Tibial nerve (tissue), 4 donors: ENCODE measurements at regions not wholly inside any gene's neighbourhood (a gene's known extent, or its start where the extent isn't known, plus 50 kb on each side); places are given as distances from the start of the nearest gene placed in this dataset.

Source experiments
- DNase-seq, 2 donors: peaks; one replicate each; pipeline ENCODE4 v3.0.0-alpha.2; 2019; ENCODE audit warnings: low spot score in 2 of 2
- H3K27ac ChIP-seq, 4 donors: fragments of 200-600 bp; sonication (generic) in 3 of 4; one replicate each; pipeline ENCODE4 v1.5.1; 2017 to 2019; ENCODE audit warnings: mild to moderate bottlenecking in 1 of 4
- H3K27me3 ChIP-seq, 2 donors: fragments of 200-600 bp; sonication (generic) in 1 of 2; one replicate each; pipeline versions ENCODE4 v1.5.1 to v1.6.0; 2017 to 2019
- H3K36me3 ChIP-seq, 3 donors: fragments of 200-600 bp; sonication (generic); one replicate each; pipeline ENCODE4 v1.5.1; 2018 to 2019
- H3K4me1 ChIP-seq, 4 donors: fragments of 200-600 bp; sonication (generic) in 3 of 4; one replicate each; pipeline ENCODE4 v1.5.1; 2017 to 2019
- H3K4me3 ChIP-seq, 4 donors: fragments of 200-600 bp; sonication (generic) in 3 of 4; one replicate each; pipeline ENCODE4 v1.5.1; 2017 to 2019; ENCODE audit warnings: mild to moderate bottlenecking in 1 of 4, moderate library complexity in 1 of 4
- H3K9me3 ChIP-seq, 4 donors: fragments of 200-600 bp; sonication (generic) in 3 of 4; one replicate each; pipeline ENCODE4 v1.5.1; 2017 to 2019
- EP300 ChIP-seq, 2 donors: sonication (generic); formaldehyde crosslinking; IDR thresholded peaks; one replicate each; pipeline ENCODE4 v1.6.1; 2017; ENCODE audit warnings: antibody characterized with exemption in 2 of 2, mild to moderate bottlenecking in 1 of 2
- POLR2A ChIP-seq, 2 donors: fragments of 450-650 bp; IDR thresholded peaks; one replicate each; pipeline ENCODE4 v1.6.1; 2017; ENCODE audit warnings: antibody characterized with exemption in 2 of 2, mild to moderate bottlenecking in 2 of 2, moderate library complexity in 2 of 2
- WGBS, 2 donors: methylation state at CpG; one replicate each; pipeline ENCODE4 v1.1.5; 2018; 5-methylcytosine and 5-hydroxymethylcytosine counted together
- TF ChIP-seq, protein P1 (sequence below), 5 experiments: fragments of 200-600 bp in 3 of 5; fragments of 450-650 bp in 2 of 5; sonication (generic) in 3 of 5; IDR thresholded peaks; one replicate each; pipeline ENCODE4 v1.5.1; 2016 to 2019; ENCODE audit warnings: antibody characterized with exemption in 5 of 5, mild to moderate bottlenecking in 3 of 5, moderate library complexity in 2 of 5

DNA sequence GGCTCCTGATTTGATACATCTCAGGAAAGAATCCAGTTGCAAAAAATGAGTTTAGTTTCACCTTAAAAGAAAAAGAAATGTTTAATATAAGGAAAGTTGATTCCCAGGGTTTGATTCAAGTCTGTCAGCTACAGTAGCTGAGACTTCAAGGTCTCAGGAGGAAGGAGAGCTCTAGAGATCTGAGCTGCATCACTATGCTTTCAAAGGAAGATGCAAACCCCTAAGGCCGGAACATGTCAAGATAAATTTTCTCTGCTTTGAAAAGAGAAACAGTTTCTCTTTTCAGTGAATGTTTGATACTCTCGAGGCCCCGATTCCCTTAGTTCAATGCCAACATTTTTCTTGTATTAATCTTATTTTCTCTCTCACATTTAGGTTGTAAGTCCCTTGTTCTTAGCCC is 128.6 kb downstream of the RGPD3 start:
- H3K27me3 ChIP-seq = no peaks in the 10 kb centered on the region
- 29 to 34% methylated on average over 3 of the region's 3 CpGs for WGBS, 2 donors
- H3K9me3 ChIP-seq = peaks cover 0 to 4% (median 0%) of the 10 kb centered on the region in 4 donors
- H3K27ac ChIP-seq = no peak overlapping the region
- no peak for DNase-seq
- H3K4me1 ChIP-seq = no peaks in the 10 kb centered on the region
- no peak overlapping the region for H3K4me3 ChIP-seq
- no peak for TF ChIP-seq POLR2A (IDR thresholded peaks at IDR 0.05)
- TF ChIP-seq, protein P1, sequence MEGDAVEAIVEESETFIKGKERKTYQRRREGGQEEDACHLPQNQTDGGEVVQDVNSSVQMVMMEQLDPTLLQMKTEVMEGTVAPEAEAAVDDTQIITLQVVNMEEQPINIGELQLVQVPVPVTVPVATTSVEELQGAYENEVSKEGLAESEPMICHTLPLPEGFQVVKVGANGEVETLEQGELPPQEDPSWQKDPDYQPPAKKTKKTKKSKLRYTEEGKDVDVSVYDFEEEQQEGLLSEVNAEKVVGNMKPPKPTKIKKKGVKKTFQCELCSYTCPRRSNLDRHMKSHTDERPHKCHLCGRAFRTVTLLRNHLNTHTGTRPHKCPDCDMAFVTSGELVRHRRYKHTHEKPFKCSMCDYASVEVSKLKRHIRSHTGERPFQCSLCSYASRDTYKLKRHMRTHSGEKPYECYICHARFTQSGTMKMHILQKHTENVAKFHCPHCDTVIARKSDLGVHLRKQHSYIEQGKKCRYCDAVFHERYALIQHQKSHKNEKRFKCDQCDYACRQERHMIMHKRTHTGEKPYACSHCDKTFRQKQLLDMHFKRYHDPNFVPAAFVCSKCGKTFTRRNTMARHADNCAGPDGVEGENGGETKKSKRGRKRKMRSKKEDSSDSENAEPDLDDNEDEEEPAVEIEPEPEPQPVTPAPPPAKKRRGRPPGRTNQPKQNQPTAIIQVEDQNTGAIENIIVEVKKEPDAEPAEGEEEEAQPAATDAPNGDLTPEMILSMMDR (IDR thresholded peaks at IDR 0.05) = no peak
- TF ChIP-seq EP300 (IDR thresholded peaks at IDR 0.05) = no peak
- no peaks in the 10 kb centered on the region for H3K36me3 ChIP-seq

DNA sequence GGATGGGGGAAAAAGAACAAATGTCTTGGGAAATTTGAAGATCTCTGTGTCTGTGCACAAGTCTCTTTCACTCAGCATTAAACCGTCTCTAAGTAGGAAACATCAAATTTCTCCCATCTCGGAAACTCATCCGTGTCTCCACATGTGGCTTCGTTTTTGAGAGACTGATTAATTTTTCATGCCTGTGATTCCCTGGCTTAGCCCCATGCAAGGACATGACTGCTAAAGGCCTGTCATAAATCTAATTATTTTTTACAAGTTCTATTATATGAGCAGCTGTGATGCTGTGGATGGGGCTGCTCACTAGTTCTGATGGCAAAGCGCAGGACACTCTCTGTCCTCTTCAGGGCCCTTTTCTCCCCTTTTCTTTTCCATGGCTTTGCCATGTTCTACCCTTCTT is 129.1 kb downstream of the RGPD3 start:
- Histone ChIP-seq H3K4me3 (no peak overlapping the region), H3K27me3 (no peaks in the 10 kb centered on the region), H3K36me3 (no peaks in the 10 kb centered on the region), H3K27ac (no peak overlapping the region), H3K9me3 (peaks cover 0 to 4% (median 0%) of the 10 kb centered on the region in 4 donors), H3K4me1 (no peaks in the 10 kb centered on the region)
- no peak for TF ChIP-seq POLR2A (IDR thresholded peaks at IDR 0.05)
- TF ChIP-seq, protein P1 (IDR thresholded peaks at IDR 0.05) = no peak
- TF ChIP-seq EP300 (IDR thresholded peaks at IDR 0.05) = no peak
- WGBS, 2 donors = 88 to 94% methylated on average over 5 of the region's 5 CpGs
- DNase-seq = no peak

DNA sequence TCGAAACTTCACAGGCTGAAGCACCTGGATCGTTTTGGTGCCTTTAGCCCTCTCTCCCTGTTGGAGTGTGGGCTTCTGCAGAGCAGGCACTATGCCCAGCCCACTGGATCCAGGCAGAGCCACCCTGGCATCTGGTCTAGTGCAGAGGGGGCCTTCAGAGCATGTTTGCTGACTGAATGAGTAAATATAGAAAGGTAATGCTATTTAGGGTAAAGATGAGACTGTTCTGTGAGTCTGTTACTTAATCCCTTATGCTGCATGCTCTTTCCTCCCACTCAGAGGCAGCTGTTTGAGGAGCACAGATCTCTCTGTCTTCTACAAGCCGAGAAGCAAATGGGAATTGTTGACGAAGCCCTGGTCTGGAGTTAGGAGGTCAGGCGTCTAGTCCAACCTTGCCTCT is 130.2 kb downstream of the RGPD3 start:
- no peak for DNase-seq
- Histone ChIP-seq H3K4me3 (no peak overlapping the region), H3K36me3 (no peaks in the 10 kb centered on the region), H3K9me3 (no peaks in the 10 kb centered on the region), H3K4me1 (no peaks in the 10 kb centered on the region), H3K27ac (no peak overlapping the region), H3K27me3 (no peaks in the 10 kb centered on the region)
- TF ChIP-seq EP300 (IDR thresholded peaks at IDR 0.05) = no peak
- TF ChIP-seq, protein P1 (IDR thresholded peaks at IDR 0.05) = no peak
- no peak for TF ChIP-seq POLR2A (IDR thresholded peaks at IDR 0.05)
- WGBS, 2 donors = 84 to 87% methylated on average over 5 of the region's 5 CpGs

DNA sequence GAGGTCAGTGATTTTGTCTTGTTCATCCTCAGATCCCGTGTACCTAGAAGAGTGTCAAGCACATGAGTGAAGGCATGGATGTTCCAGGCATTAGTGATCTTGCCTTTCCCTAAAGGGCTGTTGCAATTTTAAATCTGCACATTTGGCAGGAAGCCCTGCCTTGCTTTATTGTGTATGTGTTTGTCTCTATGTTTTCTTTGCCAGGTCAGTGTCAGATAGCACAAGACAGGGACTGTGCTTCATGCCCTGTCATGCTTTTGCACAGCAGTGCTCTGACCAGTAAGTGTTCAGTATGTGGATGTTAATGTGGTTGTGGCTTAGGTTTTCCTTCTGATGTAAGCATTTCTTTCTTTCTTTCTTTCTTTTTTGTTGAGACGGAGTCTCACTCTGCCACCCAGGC is 131.5 kb downstream of the RGPD3 start:
- no peaks in the 10 kb centered on the region for H3K9me3 ChIP-seq
- H3K27ac ChIP-seq = no peak overlapping the region
- TF ChIP-seq EP300 (IDR thresholded peaks at IDR 0.05) (no peak), POLR2A (IDR thresholded peaks at IDR 0.05) (no peak)
- TF ChIP-seq, protein P1 (IDR thresholded peaks at IDR 0.05) = no peak
- 67 to 73% methylated on average over 2 of the region's 2 CpGs for WGBS, 2 donors
- no peaks in the 10 kb centered on the region for H3K27me3 ChIP-seq
- no peak for DNase-seq
- H3K4me3 ChIP-seq = no peak overlapping the region
- H3K36me3 ChIP-seq = no peaks in the 10 kb centered on the region
- H3K4me1 ChIP-seq = no peaks in the 10 kb centered on the region

DNA sequence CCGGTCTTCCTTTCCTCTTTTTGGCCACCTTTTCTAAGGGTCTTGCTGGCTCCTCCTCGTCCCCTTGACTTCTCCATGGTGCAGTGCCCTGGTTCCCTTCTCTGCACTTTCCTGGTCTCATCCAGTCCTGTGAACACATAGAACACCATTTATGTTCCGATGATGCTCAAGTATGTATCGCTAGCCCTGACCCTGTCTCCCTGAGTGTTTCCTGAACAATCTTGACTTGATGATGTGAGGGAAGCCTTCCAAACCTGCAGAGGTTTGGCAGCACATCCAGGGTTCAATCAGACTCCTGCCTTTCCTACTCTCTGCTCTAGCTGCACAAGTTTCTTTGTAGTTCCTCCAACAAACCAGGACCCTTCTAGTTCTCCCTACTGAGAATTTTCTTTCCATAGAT is 132.1 kb downstream of the RGPD3 start:
- Histone ChIP-seq H3K9me3 (peaks cover 0 to 1% (median 0%) of the 10 kb centered on the region in 4 donors), H3K4me3 (no peak overlapping the region), H3K27ac (no peak overlapping the region), H3K27me3 (no peaks in the 10 kb centered on the region), H3K36me3 (no peaks in the 10 kb centered on the region), H3K4me1 (no peaks in the 10 kb centered on the region)
- 88 to 91% methylated on average over 4 of the region's 4 CpGs for WGBS, 2 donors
- TF ChIP-seq POLR2A (IDR thresholded peaks at IDR 0.05) = no peak
- no peak for TF ChIP-seq EP300 (IDR thresholded peaks at IDR 0.05)
- TF ChIP-seq, protein P1 (IDR thresholded peaks at IDR 0.05) = no peak
- DNase-seq = no peak
